ENCODE measurements at regions not wholly inside any gene's neighbourhood (a gene's known extent, or its start where the extent isn't known, plus 50 kb on each side); places are given as distances from the start of the nearest gene placed in this dataset.
"Not testable (repeated sequence)": the region's sequence is repeated elsewhere in the genome, so short reads cannot be mapped to it uniquely, and the experiment has no call there.

DNA sequence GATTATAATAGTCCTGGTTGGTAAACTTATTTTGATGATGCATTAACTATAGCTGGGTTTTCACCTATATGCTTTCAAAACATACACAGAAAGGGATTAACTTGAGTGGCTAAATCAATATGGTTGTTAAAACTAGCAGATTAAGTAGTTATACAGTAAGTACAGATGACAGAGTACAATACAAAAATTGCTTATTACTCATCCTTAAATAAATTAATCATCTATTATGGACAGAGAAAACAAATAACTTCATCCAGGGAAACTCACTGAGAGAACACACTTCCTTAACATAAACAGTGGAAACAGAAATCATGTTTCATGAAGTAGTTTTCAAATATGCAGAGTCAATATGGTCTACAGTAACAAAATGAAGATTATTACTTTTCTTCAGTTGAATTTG lies 133.4 kb downstream of the AREG start:
- Histone ChIP-seq H4K20me1 (ENCODE audit: insufficient read depth, low read length) (no peaks in the 10 kb centered on the region), H3K9ac (ENCODE audit: low read length) (no peak overlapping the region), H3K27me3 (ENCODE audit: insufficient read depth, low read length) (no peaks in the 10 kb centered on the region), H3K79me2 (ENCODE audit: insufficient read depth, low read length) (no peaks in the 10 kb centered on the region), H3K4me2 (ENCODE audit: low read length) (no peak overlapping the region), H3K4me1 (ENCODE audit: insufficient read depth, low read length) (no peaks in the 10 kb centered on the region), H3K27ac (ENCODE audit: low read depth, low read length) (no peak overlapping the region), H2AFZ (ENCODE audit: low read depth, low read length) (no peak overlapping the region), H3K9me3 (ENCODE audit: insufficient read depth, low read depth, low read length) (no peaks in the 10 kb centered on the region), H3K36me3 (ENCODE audit: insufficient read depth, low read length) (no peaks in the 10 kb centered on the region), H3K4me3 (ENCODE audit: insufficient read depth, low read depth, low read length) (no peak overlapping the region)
- no peak for TF ChIP-seq EZH2 (IDR thresholded peaks at IDR 0.05; ENCODE audit: insufficient read depth, low read length)
- TF ChIP-seq CTCF (IDR thresholded peaks at IDR 0.05; ENCODE audit: insufficient read depth, low read depth, low read length): no peak
- Mint-ChIP-seq H3K4me3 (ENCODE audit: unreplicated experiment) (no peak overlapping the region), H3K27ac (ENCODE audit: unreplicated experiment) (no peak overlapping the region), H3K36me3 (ENCODE audit: low read depth, unreplicated experiment) (no peaks in the 10 kb centered on the region), H3K27me3 (ENCODE audit: low read depth, unreplicated experiment) (no peaks in the 10 kb centered on the region), H3K4me1 (ENCODE audit: low read depth, unreplicated experiment) (no peaks in the 10 kb centered on the region), H3K9me3 (ENCODE audit: unreplicated experiment) (no peaks in the 10 kb centered on the region)
- no peak for DNase-seq (ENCODE audit: low read depth)
- FAIRE-seq: no peak

- H3K27me3 Mint-ChIP-seq (ENCODE audit: low read depth, unreplicated experiment); H3K27ac Mint-ChIP-seq (ENCODE audit: unreplicated experiment); H3K4me1 ChIP-seq (ENCODE audit: insufficient read depth, low read length); H3K79me2 ChIP-seq (ENCODE audit: insufficient read depth, low read length); H3K4me3 ChIP-seq (ENCODE audit: insufficient read depth, low read depth, low read length); H3K9ac ChIP-seq (ENCODE audit: low read length); H3K27me3 ChIP-seq (ENCODE audit: insufficient read depth, low read length); H3K9me3 ChIP-seq (ENCODE audit: insufficient read depth, low read depth, low read length); H3K9me3 Mint-ChIP-seq (ENCODE audit: unreplicated experiment); FAIRE-seq; H3K27ac ChIP-seq (ENCODE audit: low read depth, low read length); H3K36me3 ChIP-seq (ENCODE audit: insufficient read depth, low read length); DNase-seq (ENCODE audit: low read depth); H3K4me1 Mint-ChIP-seq (ENCODE audit: low read depth, unreplicated experiment); H3K4me2 ChIP-seq (ENCODE audit: low read length); H3K4me3 Mint-ChIP-seq (ENCODE audit: unreplicated experiment); H3K36me3 Mint-ChIP-seq (ENCODE audit: low read depth, unreplicated experiment); H4K20me1 ChIP-seq (ENCODE audit: insufficient read depth, low read length); H2AFZ ChIP-seq (ENCODE audit: low read depth, low read length): not testable (repeated sequence)
These were observed 133.9 kb downstream of the AREG start for GRCh38 chr4:74578865-74579264.

GRCh38 chr4:74583089-74583700 lies 138.3 kb downstream of the AREG start:
- Mint-ChIP-seq H3K36me3 (ENCODE audit: low read depth, unreplicated experiment) (no peaks in the 10 kb centered on the region), H3K27ac (ENCODE audit: unreplicated experiment) (no peak overlapping the region), H3K4me3 (ENCODE audit: unreplicated experiment) (no peak overlapping the region), H3K4me1 (ENCODE audit: low read depth, unreplicated experiment) (no peaks in the 10 kb centered on the region), H3K27me3 (ENCODE audit: low read depth, unreplicated experiment) (no peaks in the 10 kb centered on the region), H3K9me3 (ENCODE audit: unreplicated experiment) (no peaks in the 10 kb centered on the region)
- Histone ChIP-seq H3K36me3 (ENCODE audit: insufficient read depth, low read length) (no peaks in the 10 kb centered on the region), H2AFZ (ENCODE audit: low read depth, low read length) (no peak overlapping the region), H3K4me1 (ENCODE audit: insufficient read depth, low read length) (no peaks in the 10 kb centered on the region), H3K9ac (ENCODE audit: low read length) (no peak overlapping the region), H3K79me2 (ENCODE audit: insufficient read depth, low read length) (no peaks in the 10 kb centered on the region), H3K4me2 (ENCODE audit: low read length) (no peak overlapping the region), H4K20me1 (ENCODE audit: insufficient read depth, low read length) (no peaks in the 10 kb centered on the region), H3K27ac (ENCODE audit: low read depth, low read length) (no peak overlapping the region), H3K9me3 (ENCODE audit: insufficient read depth, low read depth, low read length) (no peaks in the 10 kb centered on the region), H3K27me3 (ENCODE audit: insufficient read depth, low read length) (no peaks in the 10 kb centered on the region), H3K4me3 (ENCODE audit: insufficient read depth, low read depth, low read length) (no peak overlapping the region)
- peak; percentile 41 for DNase-seq (ENCODE audit: low read depth)
- FAIRE-seq: no peak
- TF ChIP-seq CTCF (IDR thresholded peaks at IDR 0.05; ENCODE audit: insufficient read depth, low read depth, low read length) (no peak), EZH2 (IDR thresholded peaks at IDR 0.05; ENCODE audit: insufficient read depth, low read length) (no peak)
